Amniotic stem cell (primary cell): ENCODE measurements at regions not wholly inside any gene's neighbourhood (a gene's known extent, or its start where the extent isn't known, plus 50 kb on each side); places are given as distances from the start of the nearest gene placed in this dataset.
"Not testable (repeated sequence)": the region's sequence is repeated elsewhere in the genome, so short reads cannot be mapped to it uniquely, and the experiment has no call there.

Source experiments
- DNase-seq: peaks from one replicate; lab custom pipeline; 2025; lab: John Stamatoyannopoulos, UW

- no peak for DNase-seq
Measured at GRCh38 chr18:8499810-8500675, 109.2 kb upstream of the RAB12 start.

GRCh38 chr18:8501044-8501443, 108.2 kb upstream of the RAB12 start:
- no peak for DNase-seq

- DNase-seq, result no peak
Measured at GRCh38 chr18:8503248-8503647, 106.0 kb upstream of the RAB12 start.

- no peak for DNase-seq
Measured at GRCh38 chr18:8504424-8504823, 104.8 kb upstream of the RAB12 start.

GRCh38 chr18:8504880-8505435, 104.3 kb upstream of the RAB12 start:
- DNase-seq, result no peak

- no peak for DNase-seq
Measured at GRCh38 chr18:8506251-8507049, 102.8 kb upstream of the RAB12 start.

GRCh38 chr18:8507361-8507760, 101.9 kb upstream of the RAB12 start:
- DNase-seq, result no peak

- peak; percentile 6 for DNase-seq
Measured at GRCh38 chr18:8507915-8508705, 101.1 kb upstream of the RAB12 start.

GRCh38 chr18:8513249-8513648, 96.0 kb upstream of the RAB12 start:
- DNase-seq, result no peak

GRCh38 chr18:8514409-8514808, 94.8 kb upstream of the RAB12 start:
- no peak for DNase-seq

- DNase-seq, result no peak
Measured at GRCh38 chr18:8515142-8515865, 93.9 kb upstream of the RAB12 start.

- DNase-seq, result no peak
Measured at GRCh38 chr18:8516371-8517250, 92.6 kb upstream of the RAB12 start.

GRCh38 chr18:8517276-8517675, 92.0 kb upstream of the RAB12 start:
- no peak for DNase-seq

- no peak for DNase-seq
Measured at GRCh38 chr18:8519102-8519501, 90.1 kb upstream of the RAB12 start.

- DNase-seq, result no peak
Measured at GRCh38 chr18:8520266-8520665, 89.0 kb upstream of the RAB12 start.

- DNase-seq, result no peak
Measured at GRCh38 chr18:8522756-8523155, 86.5 kb upstream of the RAB12 start.

GRCh38 chr18:8525692-8526091, 83.5 kb upstream of the RAB12 start:
- no peak for DNase-seq

- no peak for DNase-seq
Measured at GRCh38 chr18:8526332-8526731, 82.9 kb upstream of the RAB12 start.

GRCh38 chr18:8529609-8530008, 79.6 kb upstream of the RAB12 start:
- DNase-seq, result no peak

- DNase-seq, result not testable (repeated sequence)
Measured at GRCh38 chr18:8531084-8531483, 78.2 kb upstream of the RAB12 start.
